ENCODE measurements at regions not wholly inside any gene's neighbourhood (a gene's known extent, or its start where the extent isn't known, plus 50 kb on each side); places are given as distances from the start of the nearest gene placed in this dataset.

DNA sequence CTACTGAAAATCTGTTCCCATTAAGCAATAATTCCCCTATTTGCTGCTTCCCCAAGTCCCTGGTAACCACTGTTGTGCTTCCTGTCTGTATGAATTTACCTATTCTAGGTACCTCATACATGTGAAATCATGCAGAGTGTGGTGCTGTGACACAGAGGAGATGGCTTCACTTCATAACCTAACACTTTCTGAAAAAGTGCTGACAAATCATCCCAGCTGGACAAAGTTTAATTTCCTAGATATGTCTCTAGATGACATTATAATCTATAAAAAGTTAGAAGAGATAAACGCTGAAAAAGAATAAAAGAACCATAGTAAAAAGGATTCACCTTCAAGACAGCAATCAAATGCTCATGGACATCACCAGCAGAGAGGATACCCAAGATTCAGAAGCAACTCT lies 277.9 kb downstream of the SKIDA1 start:
- no peak overlapping the region for H3K27ac ChIP-seq (ENCODE audit: low read length)
- no peak overlapping the region for H3K4me3 ChIP-seq (ENCODE audit: low read length)
- H3K27me3 ChIP-seq (ENCODE audit: control insufficient read depth, insufficient read depth, low read length): no peaks in the 10 kb centered on the region
- H3K4me1 ChIP-seq (ENCODE audit: control insufficient read depth, insufficient read depth, low read length): no peaks in the 10 kb centered on the region
- H3K9me3 ChIP-seq (replicated peaks; ENCODE audit: control insufficient read depth, low read depth, low read length): no peaks in the 10 kb centered on the region
- H3K36me3 ChIP-seq (ENCODE audit: control insufficient read depth, insufficient read depth, low read length): no peaks in the 10 kb centered on the region
- DNase-seq: no peak
- WGBS (ENCODE audit: insufficient coverage): no CpG with 5 or more reads among the region's 1 CpG

DNA sequence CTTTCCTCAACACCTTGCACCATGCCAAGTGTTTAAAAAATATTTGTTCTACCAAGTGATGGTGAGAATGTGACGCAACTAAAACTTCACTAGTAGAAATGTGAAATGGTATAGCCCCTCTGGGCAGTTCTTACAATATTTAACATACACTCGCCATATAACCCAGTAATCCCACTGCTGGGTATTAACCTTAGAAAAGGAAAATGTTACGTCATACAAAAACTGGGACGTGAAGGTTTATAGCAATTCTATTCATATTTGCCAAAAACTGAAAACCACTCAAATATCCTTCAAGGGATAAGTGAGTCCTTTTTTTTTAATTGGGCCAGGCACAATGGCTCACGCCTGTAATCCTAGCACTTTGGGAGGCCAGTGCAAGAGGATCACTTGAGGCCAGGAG lies 279.3 kb downstream of the SKIDA1 start:
- H3K9me3 ChIP-seq (replicated peaks; ENCODE audit: control insufficient read depth, low read depth, low read length): no peaks in the 10 kb centered on the region
- H3K4me3 ChIP-seq (ENCODE audit: low read length): no peak overlapping the region
- no peaks in the 10 kb centered on the region for H3K27me3 ChIP-seq (ENCODE audit: control insufficient read depth, insufficient read depth, low read length)
- peaks cover 2% of the 10 kb centered on the region for H3K4me1 ChIP-seq (ENCODE audit: control insufficient read depth, insufficient read depth, low read length)
- no peak overlapping the region for H3K27ac ChIP-seq (ENCODE audit: low read length)
- no peak for DNase-seq
- no peaks in the 10 kb centered on the region for H3K36me3 ChIP-seq (ENCODE audit: control insufficient read depth, insufficient read depth, low read length)
- 50% methylated on average over 1 of the region's 5 CpGs for WGBS (ENCODE audit: insufficient coverage)

DNA sequence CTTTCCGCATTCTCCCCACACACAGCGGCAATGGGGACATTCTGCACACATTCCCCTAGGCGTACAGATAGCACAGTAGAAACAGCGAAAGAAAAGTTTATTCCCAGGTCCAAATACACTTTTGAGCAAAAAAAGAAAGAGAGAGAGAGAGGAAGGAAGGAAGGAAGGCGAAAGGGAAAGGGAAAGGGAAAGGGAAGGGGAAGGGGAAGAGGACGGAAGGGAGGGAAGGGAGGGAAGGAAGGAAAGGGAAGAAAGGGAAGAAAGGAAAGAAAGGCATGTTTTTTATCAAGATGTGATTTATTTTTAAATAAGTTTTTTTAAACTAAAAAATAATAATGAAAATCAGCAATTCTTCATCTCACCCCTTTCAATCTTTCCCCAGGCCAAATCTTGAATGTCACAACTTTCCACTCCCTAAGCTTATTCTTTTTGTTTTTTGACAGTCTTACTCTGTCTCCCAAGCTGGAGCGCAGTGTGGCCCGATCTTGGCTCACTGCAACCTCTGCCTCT lies 281.7 kb downstream of the SKIDA1 start:
- H3K4me1 ChIP-seq (ENCODE audit: control insufficient read depth, insufficient read depth, low read length): peaks cover 3% of the 10 kb centered on the region
- no peaks in the 10 kb centered on the region for H3K9me3 ChIP-seq (replicated peaks; ENCODE audit: control insufficient read depth, low read depth, low read length)
- H3K27me3 ChIP-seq (ENCODE audit: control insufficient read depth, insufficient read depth, low read length): no peaks in the 10 kb centered on the region
- no peaks in the 10 kb centered on the region for H3K36me3 ChIP-seq (ENCODE audit: control insufficient read depth, insufficient read depth, low read length)
- 78% methylated on average over 4 of the region's 8 CpGs for WGBS (ENCODE audit: insufficient coverage)
- DNase-seq: no peak
- H3K4me3 ChIP-seq (ENCODE audit: low read length): no peak overlapping the region
- H3K27ac ChIP-seq (ENCODE audit: low read length): no peak overlapping the region

DNA sequence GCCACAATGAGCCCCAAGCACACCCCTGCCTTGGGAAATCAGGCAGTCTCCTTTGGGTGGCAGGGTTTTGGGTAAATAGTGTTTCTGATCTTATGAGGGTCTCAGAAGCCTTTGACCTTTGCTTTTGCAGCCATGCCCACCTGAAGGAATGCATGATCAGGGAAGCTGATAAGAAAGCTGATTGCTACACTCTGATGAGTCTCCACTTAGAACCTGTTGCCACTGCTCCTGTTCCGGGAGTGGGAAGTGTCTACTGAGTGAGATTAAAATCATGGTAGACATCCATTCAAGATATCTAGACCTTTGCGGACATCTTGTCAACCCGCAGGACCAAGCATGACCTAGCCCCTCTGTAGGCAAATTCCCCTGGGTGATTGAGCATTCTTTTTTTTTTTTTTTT lies 282.6 kb downstream of the SKIDA1 start:
- no peak overlapping the region for H3K4me3 ChIP-seq (ENCODE audit: low read length)
- no peaks in the 10 kb centered on the region for H3K27me3 ChIP-seq (ENCODE audit: control insufficient read depth, insufficient read depth, low read length)
- no peak overlapping the region for H3K27ac ChIP-seq (ENCODE audit: low read length)
- H3K9me3 ChIP-seq (replicated peaks; ENCODE audit: control insufficient read depth, low read depth, low read length): no peaks in the 10 kb centered on the region
- no peaks in the 10 kb centered on the region for H3K36me3 ChIP-seq (ENCODE audit: control insufficient read depth, insufficient read depth, low read length)
- no CpG with 5 or more reads among the region's 3 CpGs for WGBS (ENCODE audit: insufficient coverage)
- peaks cover 3% of the 10 kb centered on the region for H3K4me1 ChIP-seq (ENCODE audit: control insufficient read depth, insufficient read depth, low read length)
- DNase-seq: no peak

DNA sequence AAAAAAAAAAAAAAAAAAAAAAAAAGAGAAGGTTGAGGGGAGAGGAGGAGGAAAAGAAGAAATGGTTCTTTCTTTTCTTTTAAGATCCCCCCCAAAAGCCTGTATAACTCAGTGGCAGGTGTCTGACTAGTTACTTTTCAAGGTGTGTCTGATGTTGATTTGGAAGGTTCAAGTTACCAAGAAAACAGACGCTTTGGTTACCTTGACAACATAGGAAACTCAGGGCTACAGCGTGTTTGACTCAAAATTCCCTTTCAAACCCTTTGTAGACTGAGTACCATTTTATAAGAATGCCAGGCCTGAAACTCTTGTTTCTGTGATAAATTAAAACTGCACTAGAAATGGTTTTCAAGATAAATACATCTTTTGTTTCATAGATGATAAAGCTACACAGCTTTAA lies 286.8 kb downstream of the SKIDA1 start:
- no peak for DNase-seq
- peaks cover 3% of the 10 kb centered on the region for H3K4me1 ChIP-seq (ENCODE audit: control insufficient read depth, insufficient read depth, low read length)
- H3K9me3 ChIP-seq (replicated peaks; ENCODE audit: control insufficient read depth, low read depth, low read length): no peaks in the 10 kb centered on the region
- H3K36me3 ChIP-seq (ENCODE audit: control insufficient read depth, insufficient read depth, low read length): no peaks in the 10 kb centered on the region
- H3K27me3 ChIP-seq (ENCODE audit: control insufficient read depth, insufficient read depth, low read length): no peaks in the 10 kb centered on the region
- no CpG with 5 or more reads among the region's 2 CpGs for WGBS (ENCODE audit: insufficient coverage)
- H3K4me3 ChIP-seq (ENCODE audit: low read length): no peak overlapping the region
- no peak overlapping the region for H3K27ac ChIP-seq (ENCODE audit: low read length)

DNA sequence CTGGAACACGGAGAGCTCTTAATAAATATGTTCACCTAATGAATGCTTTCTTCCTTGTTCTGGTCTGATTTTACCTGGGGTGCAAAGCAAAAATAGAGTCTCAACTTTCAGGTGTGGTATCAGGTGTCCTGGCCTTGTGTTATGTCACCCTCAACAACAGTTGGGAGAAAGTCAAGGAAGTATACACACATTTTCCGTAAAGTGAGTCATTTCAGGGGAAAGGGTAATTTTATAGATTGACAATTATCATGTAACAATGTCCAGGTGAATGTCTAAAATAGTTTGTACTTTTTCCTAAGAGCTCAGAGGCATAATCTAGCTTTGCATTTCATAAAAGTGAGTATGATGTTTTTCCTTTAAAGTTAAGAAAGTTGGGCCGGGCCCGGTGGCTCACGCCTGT lies 287.4 kb downstream of the SKIDA1 start:
- Histone ChIP-seq H3K27ac (ENCODE audit: low read length) (no peak overlapping the region), H3K27me3 (ENCODE audit: control insufficient read depth, insufficient read depth, low read length) (no peaks in the 10 kb centered on the region), H3K4me3 (ENCODE audit: low read length) (no peak overlapping the region), H3K36me3 (ENCODE audit: control insufficient read depth, insufficient read depth, low read length) (no peaks in the 10 kb centered on the region), H3K9me3 (replicated peaks; ENCODE audit: control insufficient read depth, low read depth, low read length) (no peaks in the 10 kb centered on the region), H3K4me1 (ENCODE audit: control insufficient read depth, insufficient read depth, low read length) (peaks cover 3% of the 10 kb centered on the region)
- DNase-seq: no peak
- no CpG with 5 or more reads among the region's 5 CpGs for WGBS (ENCODE audit: insufficient coverage)

DNA sequence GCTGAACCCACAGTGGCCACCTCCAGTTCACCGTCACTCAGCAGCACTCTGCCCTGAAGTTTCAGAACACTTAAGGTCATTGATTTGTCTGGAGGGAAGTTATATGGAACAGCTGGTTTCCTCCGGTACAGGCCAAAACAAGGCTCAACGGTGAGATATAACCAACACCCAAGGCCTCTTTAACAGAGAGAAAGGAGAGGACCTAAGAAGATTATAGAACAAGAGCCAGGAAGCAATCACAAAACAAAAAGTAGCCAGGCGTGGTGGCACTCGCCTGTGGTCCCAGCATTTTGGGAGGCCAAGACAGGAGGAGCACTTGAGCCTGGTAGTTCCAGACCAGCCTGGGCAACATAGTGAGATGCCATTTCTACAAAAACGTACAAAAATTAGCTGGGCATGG lies 290.7 kb downstream of the SKIDA1 start:
- DNase-seq: no peak
- 89% methylated on average over 3 of the region's 6 CpGs for WGBS (ENCODE audit: insufficient coverage)

DNA sequence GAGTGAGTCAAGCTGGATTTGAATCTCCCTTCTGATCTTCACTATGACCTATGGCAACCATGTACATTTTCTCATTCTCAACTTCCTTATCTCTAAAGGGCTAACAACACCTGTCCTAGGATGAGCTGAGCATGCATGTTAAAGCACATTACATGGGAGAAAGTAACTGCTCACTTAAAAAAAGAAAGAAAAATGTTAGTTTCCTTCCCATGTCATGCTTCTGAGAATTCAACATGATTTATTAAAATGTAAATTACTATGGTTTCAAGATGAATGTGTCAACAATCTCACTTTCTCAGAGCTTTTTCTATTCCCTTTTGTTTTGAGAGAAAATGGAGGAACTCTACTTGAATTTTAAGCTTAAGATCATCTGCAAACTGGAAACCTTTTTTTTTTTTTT lies 295.3 kb downstream of the SKIDA1 start:
- no peak for DNase-seq
- no peak overlapping the region for H3K4me3 ChIP-seq (ENCODE audit: low read length)
- H3K4me1 ChIP-seq (ENCODE audit: control insufficient read depth, insufficient read depth, low read length): no peaks in the 10 kb centered on the region
- H3K9me3 ChIP-seq (replicated peaks; ENCODE audit: control insufficient read depth, low read depth, low read length): no peaks in the 10 kb centered on the region
- H3K27ac ChIP-seq (ENCODE audit: low read length): no peak overlapping the region
- H3K36me3 ChIP-seq (ENCODE audit: control insufficient read depth, insufficient read depth, low read length): no peaks in the 10 kb centered on the region
- H3K27me3 ChIP-seq (ENCODE audit: control insufficient read depth, insufficient read depth, low read length): no peaks in the 10 kb centered on the region

More for the DNA sequence above, 290.7 kb downstream of the SKIDA1 start:
- Histone ChIP-seq H3K36me3 (ENCODE audit: control insufficient read depth, insufficient read depth, low read length) (no peaks in the 10 kb centered on the region), H3K27me3 (ENCODE audit: control insufficient read depth, insufficient read depth, low read length) (no peaks in the 10 kb centered on the region), H3K4me3 (ENCODE audit: low read length) (no peak overlapping the region), H3K27ac (ENCODE audit: low read length) (no peak overlapping the region), H3K4me1 (ENCODE audit: control insufficient read depth, insufficient read depth, low read length) (no peaks in the 10 kb centered on the region), H3K9me3 (replicated peaks; ENCODE audit: control insufficient read depth, low read depth, low read length) (no peaks in the 10 kb centered on the region)

DNA sequence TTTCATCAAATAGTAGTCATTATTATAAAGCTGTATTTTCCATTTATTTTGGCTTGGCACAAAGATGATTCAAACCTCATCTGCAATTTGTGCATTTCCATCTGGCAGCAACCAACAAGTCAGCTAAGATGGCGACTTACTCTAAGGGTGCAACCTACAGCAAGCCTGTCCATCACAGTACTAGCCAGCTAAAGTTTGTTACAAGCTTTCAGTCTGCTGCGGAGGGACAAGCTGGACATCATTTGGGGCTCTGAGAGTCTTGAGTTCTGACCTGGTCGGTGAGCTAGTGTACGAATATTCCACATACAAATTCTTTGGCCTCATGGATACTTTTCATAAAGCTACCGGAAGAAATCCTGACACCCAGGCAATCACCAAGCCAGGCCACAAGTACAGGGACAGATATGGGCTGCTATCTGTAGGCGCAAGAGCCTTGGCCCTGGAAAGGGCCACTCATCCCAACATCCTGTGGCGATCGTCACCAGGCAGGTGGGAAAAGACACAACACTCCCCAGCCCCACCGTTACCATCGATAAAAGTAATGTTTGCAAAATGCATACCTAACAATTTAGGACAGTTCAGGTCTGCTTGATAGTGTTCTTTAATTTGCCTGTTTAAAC lies 307.6 kb downstream of the SKIDA1 start:
- WGBS (ENCODE audit: insufficient coverage): 79% methylated on average over 5 of the region's 10 CpGs
- DNase-seq: no peak
- Histone ChIP-seq H3K4me3 (ENCODE audit: low read length) (no peak overlapping the region), H3K4me1 (ENCODE audit: control insufficient read depth, insufficient read depth, low read length) (no peaks in the 10 kb centered on the region), H3K27me3 (ENCODE audit: control insufficient read depth, insufficient read depth, low read length) (no peaks in the 10 kb centered on the region), H3K9me3 (replicated peaks; ENCODE audit: control insufficient read depth, low read depth, low read length) (peaks cover 3% of the 10 kb centered on the region), H3K36me3 (ENCODE audit: control insufficient read depth, insufficient read depth, low read length) (no peaks in the 10 kb centered on the region), H3K27ac (ENCODE audit: low read length) (no peak overlapping the region)

DNA sequence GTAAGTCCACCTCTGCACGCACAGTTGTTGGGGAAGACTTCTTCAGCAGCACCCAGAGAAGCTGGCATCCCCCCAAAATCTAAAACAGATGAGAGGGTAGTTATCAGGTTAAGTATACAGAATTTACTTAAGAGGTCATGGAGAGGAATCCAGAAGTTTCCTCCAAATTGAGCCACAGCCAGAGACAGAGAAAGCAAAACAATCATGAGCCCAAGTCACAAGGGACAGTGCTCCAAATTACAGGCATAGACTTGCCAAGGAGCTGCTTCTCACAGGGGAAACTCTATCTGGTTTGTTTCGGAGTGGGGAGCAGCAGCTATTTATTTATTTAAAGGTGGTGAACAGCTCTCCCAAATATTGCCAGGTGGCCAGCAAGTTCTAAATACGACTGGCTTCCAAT lies 308.4 kb downstream of the SKIDA1 start:
- no peaks in the 10 kb centered on the region for H3K27me3 ChIP-seq (ENCODE audit: control insufficient read depth, insufficient read depth, low read length)
- no peaks in the 10 kb centered on the region for H3K4me1 ChIP-seq (ENCODE audit: control insufficient read depth, insufficient read depth, low read length)
- no peaks in the 10 kb centered on the region for H3K36me3 ChIP-seq (ENCODE audit: control insufficient read depth, insufficient read depth, low read length)
- 29% methylated on average over 1 of the region's 3 CpGs for WGBS (ENCODE audit: insufficient coverage)
- H3K27ac ChIP-seq (ENCODE audit: low read length): no peak overlapping the region
- H3K9me3 ChIP-seq (replicated peaks; ENCODE audit: control insufficient read depth, low read depth, low read length): peaks cover 3% of the 10 kb centered on the region
- DNase-seq: peak; percentile 60
- H3K4me3 ChIP-seq (ENCODE audit: low read length): no peak overlapping the region

DNA sequence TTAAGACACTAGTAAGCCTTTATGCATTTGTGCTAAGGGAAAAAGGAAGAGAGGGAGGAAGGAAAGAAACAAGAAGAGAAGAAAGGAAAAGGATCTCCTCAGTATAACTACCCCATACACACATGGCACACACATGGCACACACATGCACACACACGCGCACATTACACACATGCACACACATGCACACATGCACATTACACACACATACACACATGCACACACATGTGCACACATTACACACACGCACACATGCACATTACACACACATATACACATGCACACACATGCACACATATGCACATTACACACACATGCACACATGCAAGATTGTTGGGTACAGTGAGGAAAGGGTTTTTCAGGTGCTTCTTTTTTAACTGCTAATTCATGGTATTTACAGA lies 311.2 kb downstream of the SKIDA1 start:
- WGBS (ENCODE audit: insufficient coverage): no CpG with 5 or more reads among the region's 3 CpGs

More for the DNA sequence above, 311.2 kb downstream of the SKIDA1 start:
- no peaks in the 10 kb centered on the region for H3K4me1 ChIP-seq (ENCODE audit: control insufficient read depth, insufficient read depth, low read length)
- H3K4me3 ChIP-seq (ENCODE audit: low read length): no peak overlapping the region
- H3K27me3 ChIP-seq (ENCODE audit: control insufficient read depth, insufficient read depth, low read length): no peaks in the 10 kb centered on the region
- H3K36me3 ChIP-seq (ENCODE audit: control insufficient read depth, insufficient read depth, low read length): no peaks in the 10 kb centered on the region
- peaks cover 3% of the 10 kb centered on the region for H3K9me3 ChIP-seq (replicated peaks; ENCODE audit: control insufficient read depth, low read depth, low read length)
- no peak overlapping the region for H3K27ac ChIP-seq (ENCODE audit: low read length)
- DNase-seq: no peak
